Activated naive CD4-positive, alpha-beta T cell treated with anti-CD3 and anti-CD28 coated beads, Interleukin-2, amount 10 ng/mL, durations not matched to agents 7 days and 5 days (primary cell): ENCODE measurements at regions not wholly inside any gene's neighbourhood (a gene's known extent, or its start where the extent isn't known, plus 50 kb on each side); places are given as distances from the start of the nearest gene placed in this dataset.

Source experiments
- CTCF ChIA-PET: fragments of 350-600 bp; sonication (Branson Sonifier 250); formaldehyde crosslinking; loops from one replicate; lab custom pipeline; 2021; ENCODE audit warnings: antibody characterized with exemption; lab: Charles Lee
- DNase-seq: peaks from one replicate; pipeline ENCODE4 v3.0.0-alpha.2; 2020
- H3K27ac Mint-ChIP-seq: one replicate; pipeline ENCODE4 v1.8.0; 2021; ENCODE audit warnings: mild to moderate bottlenecking, moderate library complexity, mixed read lengths
- H3K27me3 Mint-ChIP-seq: one replicate; pipeline ENCODE4 v1.8.0; 2021; ENCODE audit warnings: mild to moderate bottlenecking, mixed read lengths
- H3K36me3 Mint-ChIP-seq: one replicate; pipeline ENCODE4 v1.8.0; 2021; ENCODE audit warnings: mixed read lengths
- H3K4me1 Mint-ChIP-seq: one replicate; pipeline ENCODE4 v1.8.0; 2021; ENCODE audit warnings: mixed read lengths
- H3K4me3 Mint-ChIP-seq: one replicate; pipeline ENCODE4 v1.8.0; 2021; ENCODE audit warnings: mild to moderate bottlenecking, moderate library complexity, mixed read lengths
- H3K9me3 Mint-ChIP-seq: one replicate; pipeline ENCODE4 v1.8.0; 2021; ENCODE audit warnings: mixed read lengths

DNA sequence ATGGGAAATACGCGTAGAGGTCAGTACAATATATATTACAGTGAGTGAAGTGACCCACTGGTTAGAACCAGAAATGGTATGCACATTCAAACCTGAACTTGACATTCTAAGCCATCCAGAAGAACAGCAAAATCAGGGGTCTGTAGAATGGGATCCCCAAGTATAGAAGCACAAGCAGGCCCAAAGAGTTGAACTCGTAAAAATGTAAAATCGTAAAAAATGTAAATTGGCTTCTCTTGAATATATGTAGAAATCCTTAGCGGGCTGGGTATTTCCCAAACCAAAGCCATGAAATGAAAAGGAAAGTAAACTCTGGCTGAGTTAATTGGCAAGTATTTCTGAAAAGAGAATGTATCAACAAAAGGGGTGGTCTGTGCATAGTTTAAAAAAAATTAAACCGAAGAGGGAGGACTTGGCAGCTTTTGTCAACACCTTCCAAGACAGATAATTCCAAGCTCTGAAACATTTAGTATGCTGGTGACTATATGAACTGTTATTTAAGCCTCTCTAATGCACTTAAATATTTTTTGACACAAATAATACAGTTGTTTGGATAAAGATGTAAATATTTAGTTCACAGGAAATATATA lies 1505.6 kb upstream of the FLRT2 start:
- Mint-ChIP-seq H3K9me3 (peaks cover 7% of the 10 kb centered on the region), H3K4me1 (no peaks in the 10 kb centered on the region), H3K27ac (no peak overlapping the region), H3K4me3 (no peak overlapping the region), H3K36me3 (no peaks in the 10 kb centered on the region), H3K27me3 (no peaks in the 10 kb centered on the region)
- CTCF ChIA-PET: no interaction called here
- no peak for DNase-seq

- Mint-ChIP-seq H3K4me1 (no peaks in the 10 kb centered on the region), H3K27ac (no peak overlapping the region), H3K27me3 (no peaks in the 10 kb centered on the region), H3K9me3 (peaks cover 7% of the 10 kb centered on the region), H3K4me3 (no peak overlapping the region), H3K36me3 (no peaks in the 10 kb centered on the region)
- no peak for DNase-seq
- CTCF ChIA-PET: no interaction called here
These were observed 1504.6 kb upstream of the FLRT2 start for GRCh38 chr14:84025106-84026012.

DNA sequence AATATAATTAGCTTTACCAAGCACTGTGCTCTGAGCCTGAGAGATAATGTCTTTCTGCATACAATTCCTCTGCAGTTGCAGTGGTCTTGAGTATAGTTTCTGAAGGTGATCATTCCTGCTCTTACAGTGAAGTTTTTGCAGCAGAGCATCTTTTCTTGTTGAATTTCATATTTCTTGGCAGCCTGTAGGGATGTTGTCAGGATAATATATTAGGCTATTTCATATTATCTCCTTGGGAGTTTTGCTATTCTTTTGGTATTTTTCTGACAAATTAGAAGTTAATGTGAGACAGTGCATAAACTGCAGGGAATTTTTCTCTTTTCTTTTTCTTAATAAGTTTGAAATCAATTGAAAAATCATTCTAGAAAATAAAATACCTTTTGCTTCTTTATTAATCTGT lies 1502.6 kb upstream of the FLRT2 start:
- no peaks in the 10 kb centered on the region for H3K27me3 Mint-ChIP-seq
- no peak overlapping the region for H3K4me3 Mint-ChIP-seq
- peaks cover 3% of the 10 kb centered on the region for H3K9me3 Mint-ChIP-seq
- CTCF ChIA-PET: no interaction called here
- H3K36me3 Mint-ChIP-seq: no peaks in the 10 kb centered on the region
- no peaks in the 10 kb centered on the region for H3K4me1 Mint-ChIP-seq
- no peak for DNase-seq
- H3K27ac Mint-ChIP-seq: no peak overlapping the region

GRCh38 chr14:84028080-84028604 lies 1501.8 kb upstream of the FLRT2 start:
- Mint-ChIP-seq H3K27ac (no peak overlapping the region), H3K4me3 (no peak overlapping the region), H3K36me3 (no peaks in the 10 kb centered on the region), H3K27me3 (no peaks in the 10 kb centered on the region), H3K9me3 (peaks cover 3% of the 10 kb centered on the region), H3K4me1 (no peaks in the 10 kb centered on the region)
- DNase-seq: no peak
- CTCF ChIA-PET: no interaction called here

GRCh38 chr14:84029246-84029645 lies 1500.7 kb upstream of the FLRT2 start:
- no peak overlapping the region for H3K4me3 Mint-ChIP-seq
- DNase-seq: no peak
- CTCF ChIA-PET: no interaction called here
- no peaks in the 10 kb centered on the region for H3K9me3 Mint-ChIP-seq
- H3K27me3 Mint-ChIP-seq: no peaks in the 10 kb centered on the region
- H3K27ac Mint-ChIP-seq: no peak overlapping the region
- no peaks in the 10 kb centered on the region for H3K4me1 Mint-ChIP-seq
- no peaks in the 10 kb centered on the region for H3K36me3 Mint-ChIP-seq

- no peaks in the 10 kb centered on the region for H3K36me3 Mint-ChIP-seq
- H3K9me3 Mint-ChIP-seq: no peaks in the 10 kb centered on the region
- no peak overlapping the region for H3K4me3 Mint-ChIP-seq
- no peaks in the 10 kb centered on the region for H3K4me1 Mint-ChIP-seq
- CTCF ChIA-PET: no interaction called here
- no peaks in the 10 kb centered on the region for H3K27me3 Mint-ChIP-seq
- DNase-seq: no peak
- H3K27ac Mint-ChIP-seq: no peak overlapping the region
These were observed 1500.2 kb upstream of the FLRT2 start for GRCh38 chr14:84029720-84030119.

- Mint-ChIP-seq H3K4me1 (peaks cover 3% of the 10 kb centered on the region), H3K27me3 (no peaks in the 10 kb centered on the region), H3K9me3 (peaks cover 9% of the 10 kb centered on the region), H3K4me3 (no peak overlapping the region), H3K36me3 (no peaks in the 10 kb centered on the region), H3K27ac (no peak overlapping the region)
- CTCF ChIA-PET: no interaction called here
- DNase-seq: no peak
These were observed 1493.1 kb upstream of the FLRT2 start for GRCh38 chr14:84036840-84037239.

- no peak for DNase-seq
- no peaks in the 10 kb centered on the region for H3K27me3 Mint-ChIP-seq
- H3K36me3 Mint-ChIP-seq: no peaks in the 10 kb centered on the region
- peaks cover 3% of the 10 kb centered on the region for H3K4me1 Mint-ChIP-seq
- peaks cover 9% of the 10 kb centered on the region for H3K9me3 Mint-ChIP-seq
- H3K27ac Mint-ChIP-seq: no peak overlapping the region
- H3K4me3 Mint-ChIP-seq: no peak overlapping the region
- CTCF ChIA-PET: no interaction called here
These were observed 1492.4 kb upstream of the FLRT2 start for GRCh38 chr14:84037593-84037992.

- H3K27ac Mint-ChIP-seq: no peak overlapping the region
- no peak overlapping the region for H3K4me3 Mint-ChIP-seq
- peaks cover 3% of the 10 kb centered on the region for H3K4me1 Mint-ChIP-seq
- peaks cover 9% of the 10 kb centered on the region for H3K9me3 Mint-ChIP-seq
- no peak for DNase-seq
- no peaks in the 10 kb centered on the region for H3K27me3 Mint-ChIP-seq
- CTCF ChIA-PET: no interaction called here
- H3K36me3 Mint-ChIP-seq: no peaks in the 10 kb centered on the region
These were observed 1489.8 kb upstream of the FLRT2 start for GRCh38 chr14:84040101-84040500.

GRCh38 chr14:84041421-84041820 lies 1488.5 kb upstream of the FLRT2 start:
- no peaks in the 10 kb centered on the region for H3K27me3 Mint-ChIP-seq
- H3K4me1 Mint-ChIP-seq: peaks cover 3% of the 10 kb centered on the region
- no peaks in the 10 kb centered on the region for H3K36me3 Mint-ChIP-seq
- no peak overlapping the region for H3K27ac Mint-ChIP-seq
- no peak overlapping the region for H3K4me3 Mint-ChIP-seq
- no peak for DNase-seq
- peaks cover 12% of the 10 kb centered on the region for H3K9me3 Mint-ChIP-seq
- CTCF ChIA-PET: no interaction called here

- no peaks in the 10 kb centered on the region for H3K36me3 Mint-ChIP-seq
- H3K27me3 Mint-ChIP-seq: no peaks in the 10 kb centered on the region
- H3K4me3 Mint-ChIP-seq: no peak overlapping the region
These were observed 1487.0 kb upstream of the FLRT2 start for GRCh38 chr14:84042992-84043391.

DNA sequence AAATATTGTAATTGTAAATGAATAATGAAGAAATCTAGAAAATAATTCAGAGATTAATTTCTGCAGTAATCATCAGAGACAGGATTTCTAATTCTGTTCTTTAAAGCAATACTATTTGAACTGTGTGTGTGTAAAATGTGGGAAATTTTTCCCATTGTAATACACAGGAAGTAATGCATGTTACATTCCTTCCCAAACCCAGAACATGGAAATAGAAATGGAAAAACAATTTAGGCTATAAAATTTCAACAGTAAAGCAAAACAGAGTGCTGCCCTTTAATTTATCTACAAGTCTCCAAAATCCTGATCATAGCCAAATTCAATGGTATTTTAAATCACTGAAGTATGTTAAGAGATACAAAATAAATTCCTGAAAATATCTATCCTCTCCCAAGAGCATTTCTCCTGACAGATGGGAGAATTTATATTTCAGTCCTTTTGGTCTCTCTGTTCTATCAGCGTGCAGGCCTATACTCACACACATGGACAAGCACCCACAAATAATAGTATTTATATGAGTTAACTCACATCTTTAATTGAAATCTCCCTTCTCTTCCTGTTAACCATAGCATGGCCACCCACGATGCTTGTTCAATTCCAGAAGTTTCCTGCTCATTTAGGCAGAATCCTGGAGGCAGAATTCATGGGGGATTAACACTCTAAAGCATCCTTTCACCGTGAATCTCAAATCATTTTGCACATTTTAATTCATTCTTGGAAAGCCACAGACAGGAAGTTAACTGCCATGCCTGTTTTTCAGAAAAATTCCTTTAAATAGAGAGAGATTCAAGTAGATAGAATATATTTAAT lies 1465.4 kb upstream of the FLRT2 start:
- Mint-ChIP-seq H3K4me1 (no peaks in the 10 kb centered on the region), H3K4me3 (no peak overlapping the region), H3K36me3 (no peaks in the 10 kb centered on the region), H3K27me3 (no peaks in the 10 kb centered on the region), H3K27ac (no peak overlapping the region), H3K9me3 (peaks cover 11% of the 10 kb centered on the region)
- CTCF ChIA-PET: no interaction called here
- no peak for DNase-seq

More at GRCh38 chr14:84042992-84043391, 1487.0 kb upstream of the FLRT2 start:
- CTCF ChIA-PET: no interaction called here
- DNase-seq: no peak
- H3K9me3 Mint-ChIP-seq: peaks cover 8% of the 10 kb centered on the region
- no peaks in the 10 kb centered on the region for H3K4me1 Mint-ChIP-seq
- no peak overlapping the region for H3K27ac Mint-ChIP-seq

DNA sequence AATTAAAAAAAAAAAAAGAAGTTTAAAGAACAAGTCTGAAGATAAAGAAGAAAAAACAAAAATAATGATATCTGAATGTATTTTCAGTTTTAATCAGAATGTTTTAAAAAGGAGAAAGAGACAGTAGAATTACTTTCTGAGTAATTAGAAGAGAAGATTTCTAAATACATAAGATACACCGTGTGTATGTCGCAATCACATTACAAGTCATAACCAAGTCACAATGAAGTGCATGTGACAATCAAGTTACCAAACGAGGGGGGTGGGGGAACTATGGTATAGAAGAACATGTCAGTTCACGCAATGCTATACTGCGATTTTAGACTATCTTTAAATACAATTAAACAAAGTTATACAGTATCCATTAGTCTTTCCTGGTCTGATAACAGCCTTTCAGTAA lies 1464.1 kb upstream of the FLRT2 start:
- CTCF ChIA-PET: no interaction called here
- Mint-ChIP-seq H3K36me3 (no peaks in the 10 kb centered on the region), H3K9me3 (peaks cover 11% of the 10 kb centered on the region), H3K4me1 (no peaks in the 10 kb centered on the region), H3K4me3 (no peak overlapping the region), H3K27ac (no peak overlapping the region), H3K27me3 (no peaks in the 10 kb centered on the region)
- DNase-seq: no peak

- CTCF ChIA-PET: no interaction called here
- H3K4me3 Mint-ChIP-seq: no peak overlapping the region
- no peak overlapping the region for H3K27ac Mint-ChIP-seq
- H3K4me1 Mint-ChIP-seq: no peaks in the 10 kb centered on the region
- DNase-seq: no peak
- no peaks in the 10 kb centered on the region for H3K27me3 Mint-ChIP-seq
- peaks cover 5% of the 10 kb centered on the region for H3K9me3 Mint-ChIP-seq
- H3K36me3 Mint-ChIP-seq: no peaks in the 10 kb centered on the region
These were observed 1461.7 kb upstream of the FLRT2 start for GRCh38 chr14:84068288-84068687.
